ENCODE measurements at regions not wholly inside any gene's neighbourhood (a gene's known extent, or its start where the extent isn't known, plus 50 kb on each side); places are given as distances from the start of the nearest gene placed in this dataset.

- no peaks in the 10 kb centered on the region for H3K9me3 ChIP-seq (ENCODE audit: control insufficient read depth in 2 of 2, insufficient read depth in 1 of 2, low read depth in 1 of 2, low read length in 1 of 2)
- peak overlapping the region in 1 of 3 donors; percentile 4 for H3K27ac ChIP-seq (ENCODE audit: low read depth in 1 of 3, low read length in 2 of 3)
- no peaks in the 10 kb centered on the region for H3K36me3 ChIP-seq (ENCODE audit: control insufficient read depth in 3 of 3, insufficient read depth in 2 of 3, low read depth in 1 of 3, low read length in 3 of 3)
- WGBS, 3 donors = 73 to 81% (median 77%) methylated on average over 25 of the region's 25 CpGs
- no peak overlapping the region for H3K4me3 ChIP-seq (ENCODE audit: low read depth in 1 of 3, low read length in 3 of 3)
- H3K27me3 ChIP-seq (ENCODE audit: control insufficient read depth in 3 of 3, insufficient read depth in 3 of 3, low read length in 3 of 3) = peaks cover 0 to 6% (median 0%) of the 10 kb centered on the region in 3 donors
- FAIRE-seq = no peak
- peaks cover 0 to 19% (median 2%) of the 10 kb centered on the region in 3 donors for H3K4me1 ChIP-seq (ENCODE audit: control insufficient read depth in 3 of 3, insufficient read depth in 2 of 3, low read depth in 1 of 3, low read length in 2 of 3)
- no peak for DNase-seq
Observed at GRCh38 chr10:5587151-5588079, 62.7 kb downstream of the CALML3 start.

- 92 to 95% (median 93%) methylated on average over 6 of the region's 6 CpGs for WGBS, 3 donors
- H3K27ac ChIP-seq (ENCODE audit: low read depth in 1 of 3, low read length in 2 of 3) = no peak overlapping the region
- no peak for FAIRE-seq
- no peak for DNase-seq
- no peaks in the 10 kb centered on the region for H3K36me3 ChIP-seq (ENCODE audit: control insufficient read depth in 3 of 3, insufficient read depth in 2 of 3, low read depth in 1 of 3, low read length in 3 of 3)
- H3K4me3 ChIP-seq (ENCODE audit: low read depth in 1 of 3, low read length in 3 of 3) = no peak overlapping the region
- H3K27me3 ChIP-seq (ENCODE audit: control insufficient read depth in 3 of 3, insufficient read depth in 3 of 3, low read length in 3 of 3) = peaks cover 0 to 6% (median 0%) of the 10 kb centered on the region in 3 donors
- H3K4me1 ChIP-seq (ENCODE audit: control insufficient read depth in 3 of 3, insufficient read depth in 2 of 3, low read depth in 1 of 3, low read length in 2 of 3) = peaks cover 0 to 19% (median 2%) of the 10 kb centered on the region in 3 donors
- H3K9me3 ChIP-seq (ENCODE audit: control insufficient read depth in 2 of 2, insufficient read depth in 1 of 2, low read depth in 1 of 2, low read length in 1 of 2) = no peaks in the 10 kb centered on the region
Observed at GRCh38 chr10:5588080-5588453, 63.3 kb downstream of the CALML3 start.

GRCh38 chr10:5588603-5589002 lies 63.8 kb downstream of the CALML3 start:
- Histone ChIP-seq H3K36me3 (ENCODE audit: control insufficient read depth in 3 of 3, insufficient read depth in 2 of 3, low read depth in 1 of 3, low read length in 3 of 3) (no peaks in the 10 kb centered on the region), H3K4me3 (ENCODE audit: low read depth in 1 of 3, low read length in 3 of 3) (no peak overlapping the region), H3K9me3 (ENCODE audit: control insufficient read depth in 2 of 2, insufficient read depth in 1 of 2, low read depth in 1 of 2, low read length in 1 of 2) (no peaks in the 10 kb centered on the region), H3K27me3 (ENCODE audit: control insufficient read depth in 3 of 3, insufficient read depth in 3 of 3, low read length in 3 of 3) (peaks cover 0 to 3% (median 0%) of the 10 kb centered on the region in 3 donors), H3K27ac (ENCODE audit: low read depth in 1 of 3, low read length in 2 of 3) (no peak overlapping the region), H3K4me1 (ENCODE audit: control insufficient read depth in 3 of 3, insufficient read depth in 2 of 3, low read depth in 1 of 3, low read length in 2 of 3) (peaks cover 0 to 19% (median 2%) of the 10 kb centered on the region in 3 donors)
- 87 to 96% (median 93%) methylated on average over 5 of the region's 5 CpGs for WGBS, 3 donors
- DNase-seq (no peak), FAIRE-seq (no peak)
